IMR-90 (cell line): ENCODE measurements at regions not wholly inside any gene's neighbourhood (a gene's known extent, or its start where the extent isn't known, plus 50 kb on each side); places are given as distances from the start of the nearest gene placed in this dataset.

Experiments
- ATAC-seq: fragments of 200-7000 bp; cut with Tn5 transposase; 2 replicates; pipeline ENCODE4 v1.9.1; 2020; ENCODE audit warnings: low read depth, mild to moderate bottlenecking, moderate library complexity
- BruUV-seq: library from RNA; stranded (reverse); fragments of 400-500 nt; replicated peaks from 2 replicates; lab custom pipeline; 2021; lab: Mats Ljungman, UMichigan
- CTCF ChIA-PET: fragments of 300-600 bp; formaldehyde crosslinking; extraction: SDS; loops from one replicate; lab custom pipeline; 2021; ENCODE audit warnings: antibody characterized with exemption; lab: Yijun Ruan, JAX
- POLR2A ChIA-PET: fragments of 300-600 bp; sonication (Branson Sonifier 250); formaldehyde crosslinking; loops from one replicate; lab custom pipeline; 2022; ENCODE audit warnings: antibody characterized with exemption; ENCODE audit not compliant: unreplicated experiment; lab: Charles Lee
- DNase-seq: peaks from one replicate; pipeline ENCODE4 v3.0.0; 2013
- H2AFZ ChIP-seq: replicated peaks from 2 replicates; pipeline ENCODE3; 2013; ENCODE audit warnings: low read length, mild to moderate bottlenecking; ENCODE audit not compliant: poor library complexity
- H2AK5ac ChIP-seq: 2 replicates; pipeline ENCODE4 v1.6.1; 2013; ENCODE audit warnings: low read depth, low read length, inconsistent platforms
- H2AK9ac ChIP-seq: replicated peaks from 2 replicates; pipeline ENCODE3; 2013; ENCODE audit warnings: mild to moderate bottlenecking, low read depth, low read length, moderate library complexity; ENCODE audit not compliant: poor library complexity
- H2BK120ac ChIP-seq: 2 replicates; pipeline ENCODE4 v1.6.1; 2013; ENCODE audit warnings: low read depth, low read length, inconsistent platforms
- H2BK15ac ChIP-seq: 3 replicates; pipeline ENCODE4 v1.6.1; 2013; ENCODE audit warnings: low read depth, low read length, inconsistent platforms
- H2BK20ac ChIP-seq: 2 replicates; pipeline ENCODE4 v1.6.1; 2013; ENCODE audit warnings: low read depth, mild to moderate bottlenecking, inconsistent platforms, low read length, moderate library complexity
- H2BK5ac ChIP-seq: 2 replicates; pipeline ENCODE4 v1.6.1; 2013; ENCODE audit warnings: mild to moderate bottlenecking, low read depth, low read length, inconsistent platforms; ENCODE audit not compliant: poor library complexity, severe bottlenecking
- H3K14ac ChIP-seq: replicated peaks from 2 replicates; pipeline ENCODE4 v1.6.1; 2013; ENCODE audit warnings: low read depth, low read length, inconsistent platforms
- H3K18ac ChIP-seq: 2 replicates; pipeline ENCODE4 v1.6.1; 2013; ENCODE audit warnings: low read depth, low read length, control low read depth
- H3K23ac ChIP-seq: 2 replicates; pipeline ENCODE4 v1.6.1; 2013; ENCODE audit warnings: low read depth, low read length, inconsistent platforms
- H3K27ac ChIP-seq: 2 replicates; pipeline ENCODE4 v1.5.1; 2013; ENCODE audit warnings: mild to moderate bottlenecking, control low read depth, low read length; ENCODE audit not compliant: insufficient read depth
- H3K27me3 ChIP-seq: 2 replicates; pipeline ENCODE4 v1.6.1; 2013; ENCODE audit warnings: low read length; ENCODE audit not compliant: control insufficient read depth, insufficient read depth
- H3K36me3 ChIP-seq: 2 replicates; pipeline ENCODE4 v1.6.1; 2013; ENCODE audit warnings: low read length, mixed read lengths; ENCODE audit not compliant: control insufficient read depth, insufficient read depth
- H3K4ac ChIP-seq: 2 replicates; pipeline ENCODE4 v1.6.1; 2013; ENCODE audit warnings: low read depth, low read length, inconsistent platforms
- H3K4me1 ChIP-seq: 2 replicates; pipeline ENCODE4 v1.6.1; 2013; ENCODE audit warnings: low read length, mixed read lengths; ENCODE audit not compliant: control insufficient read depth, insufficient read depth
- H3K4me2 ChIP-seq: 2 replicates; pipeline ENCODE4 v1.6.1; 2013; ENCODE audit warnings: low read depth, mild to moderate bottlenecking, control low read depth, low read length, moderate library complexity
- H3K4me3 ChIP-seq: 2 replicates; pipeline ENCODE4 v1.5.1; 2013; ENCODE audit warnings: low read depth, mild to moderate bottlenecking, control low read depth, low read length, moderate library complexity; ENCODE audit not compliant: insufficient read depth
- H3K56ac ChIP-seq: 2 replicates; pipeline ENCODE4 v1.6.1; 2013; ENCODE audit warnings: low read length, inconsistent platforms; ENCODE audit not compliant: insufficient read depth; ENCODE audit errors: extremely low read depth
- H3K79me1 ChIP-seq, 2 experiments: 2 replicates each; pipeline ENCODE4 v1.6.1; 2013; ENCODE audit warnings: low read length in 2 of 2, inconsistent platforms in 1 of 2, low read depth in 1 of 2
- H3K9ac ChIP-seq: 2 replicates; pipeline ENCODE4 v1.6.1; 2013; ENCODE audit warnings: low read depth, low read length, control low read depth
- H3K9me1 ChIP-seq: 2 replicates; pipeline ENCODE4 v1.6.1; 2013; ENCODE audit warnings: low read length, inconsistent platforms; ENCODE audit not compliant: insufficient read depth
- H3K9me3 ChIP-seq: 2 replicates; pipeline ENCODE4 v1.6.1; 2013; ENCODE audit warnings: low read length; ENCODE audit not compliant: control insufficient read depth, insufficient read depth
- H4K20me1 ChIP-seq: 2 replicates; pipeline ENCODE4 v1.6.1; 2013; ENCODE audit warnings: low read length, inconsistent platforms; ENCODE audit not compliant: insufficient read depth
- H4K5ac ChIP-seq: 2 replicates; pipeline ENCODE4 v1.6.1; 2013; ENCODE audit warnings: mild to moderate bottlenecking, low read depth, low read length, control low read depth
- H4K8ac ChIP-seq, 2 experiments: 2 replicates each; pipeline ENCODE4 v1.6.1; 2013; ENCODE audit warnings: low read depth in 2 of 2, low read length in 2 of 2, control low read depth in 1 of 2, inconsistent platforms in 1 of 2
- H4K91ac ChIP-seq: 2 replicates; pipeline ENCODE4 v1.6.1; 2013; ENCODE audit warnings: low read depth, low read length, inconsistent platforms; ENCODE audit not compliant: insufficient read depth
- CEBPB ChIP-seq: IDR thresholded peaks from 2 replicates; pipeline ENCODE4 v1.6.1; 2012; ENCODE audit warnings: low read depth, low read length, improper control_type of control experiment
- CHD1 ChIP-seq: IDR thresholded peaks from 2 replicates; pipeline ENCODE4 v1.6.1; 2012; ENCODE audit warnings: low read depth, low read length, improper control_type of control experiment
- FOS ChIP-seq: fragments of 150-350 bp; IDR thresholded peaks from 2 replicates; pipeline ENCODE4 v1.6.1; 2016; ENCODE audit warnings: low read depth, low read length
- MXI1 ChIP-seq: IDR thresholded peaks from 2 replicates; pipeline ENCODE4 v1.6.1; 2012; ENCODE audit warnings: low read depth, mild to moderate bottlenecking, low read length, moderate library complexity, borderline replicate concordance
- RAD21 ChIP-seq: IDR thresholded peaks from 2 replicates; pipeline ENCODE4 v1.6.1; 2012; ENCODE audit warnings: low read length, improper control_type of control experiment
- RFX5 ChIP-seq: IDR thresholded peaks from 2 replicates; pipeline ENCODE4 v1.8.0; 2012; ENCODE audit warnings: low read depth, mild to moderate bottlenecking, low read length, moderate library complexity
- WGBS, 2 experiments: methylation state at CpG; one replicate each; pipeline versions ENCODE4 v1.1.5 to v1.1.7; 2013; ENCODE audit warnings: missing lambda C conversion rate in 2 of 2; ENCODE audit not compliant: insufficient read length in 1 of 2; ENCODE audit errors: extremely low coverage in 2 of 2; 5-methylcytosine and 5-hydroxymethylcytosine counted together
- dilution Hi-C: fragments of 300-500 bp; cut with HindIII; formaldehyde crosslinking; loops from one replicate; pipeline ENCODE4 v1.14.3; 2018; ENCODE audit warnings: low sequenced_read_pairs; ENCODE audit not compliant: unreplicated experiment
- in situ Hi-C: fragments of 300-500 bp; cut with MboI; formaldehyde crosslinking; loops from 3 replicates; pipeline ENCODE4 v1.14.3; 2019; ENCODE audit warnings: low sequenced_read_pairs, inconsistent platforms, mixed read lengths
- intact Hi-C: fragments of 100-400 bp; cut with micrococcal nuclease; formaldehyde crosslinking; loops from 2 replicates; pipeline ENCODE4 v1.10.0; 2022

DNA sequence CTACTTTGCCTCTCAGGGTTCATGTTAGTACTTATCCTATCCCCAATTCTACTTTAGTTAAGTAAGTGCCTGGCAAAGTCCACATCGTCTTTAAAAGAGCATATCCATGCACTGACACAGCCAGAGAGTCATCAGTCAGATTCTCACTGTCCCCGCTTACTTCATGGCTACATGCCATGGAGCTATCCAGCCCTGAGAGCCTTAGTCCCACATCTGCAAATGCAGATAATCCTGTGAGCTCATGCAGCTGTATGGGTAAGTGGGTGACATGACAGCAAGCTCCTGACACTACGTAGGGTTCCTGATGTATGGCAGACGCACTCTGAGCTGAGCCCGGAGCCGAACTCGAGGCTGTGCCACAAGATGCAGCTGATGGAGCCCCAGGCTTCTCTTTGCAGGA, 661.5 kb downstream of the LIG4 start:
- peak overlapping the region; percentile 24 for H2AFZ ChIP-seq
- H4K8ac ChIP-seq: no peak overlapping the region
- H3K4me1 ChIP-seq: no peaks in the 10 kb centered on the region
- H3K56ac ChIP-seq: no peak overlapping the region
- no peak overlapping the region for H3K18ac ChIP-seq
- no peak overlapping the region for H4K5ac ChIP-seq
- H2BK5ac ChIP-seq: no peak overlapping the region
- H3K4me2 ChIP-seq: no peak overlapping the region
- no peak overlapping the region for H3K4me3 ChIP-seq
- no peak overlapping the region for H4K91ac ChIP-seq
- no peak overlapping the region for H3K23ac ChIP-seq
- ATAC-seq (peak; percentile 77), DNase-seq (peak; percentile 69)
- intact Hi-C loops (loop anchor here (10.0 kb wide), 1 partner anchor 91 kb away; no protein-coding TSS in a partner anchor), dilution Hi-C loops (no loop called here), in situ Hi-C loops (no loop called here)
- no peaks in the 10 kb centered on the region for H3K27me3 ChIP-seq
- H3K79me1 ChIP-seq: peaks cover 15 to 53% of the 10 kb centered on the region in 2 experiments; a peak in 3 of 4 replicates
- no peak for TF ChIP-seq CEBPB
- TF ChIP-seq CHD1: no peak
- TF ChIP-seq RAD21: no peak
- TF ChIP-seq RFX5: no peak
- no peak for TF ChIP-seq MXI1
- TF ChIP-seq FOS: no peak
- H2BK120ac ChIP-seq: no peak overlapping the region
- BruUV-seq: no TSS peak
- H3K9me3 ChIP-seq: no peaks in the 10 kb centered on the region
- H2BK20ac ChIP-seq: no peak overlapping the region
- 0% methylated on average over 1 of the region's 7 CpGs; no CpG with 5 or more reads in 1 of the 2 experiments for WGBS, 2 experiments
- no peak overlapping the region for H3K14ac ChIP-seq
- CTCF ChIA-PET: interaction anchor here (1.7 kb wide), 1 partner anchor 10 kb away, joined by 7 read pairs; no protein-coding TSS in a partner anchor
- POLR2A ChIA-PET: no interaction called here
- H3K27ac ChIP-seq: no peak overlapping the region
- no peak overlapping the region for H2AK5ac ChIP-seq
- no peak overlapping the region for H3K4ac ChIP-seq
- H2BK15ac ChIP-seq: no peak overlapping the region
- H3K36me3 ChIP-seq: no peaks in the 10 kb centered on the region
- H3K9me1 ChIP-seq: peaks cover 12% of the 10 kb centered on the region
- no peak overlapping the region for H3K9ac ChIP-seq
- no peak overlapping the region for H2AK9ac ChIP-seq
- peaks cover 23% of the 10 kb centered on the region for H4K20me1 ChIP-seq
